Smooth muscle cell (in vitro differentiated cells): ENCODE measurements at regions not wholly inside any gene's neighbourhood (a gene's known extent, or its start where the extent isn't known, plus 50 kb on each side); places are given as distances from the start of the nearest gene placed in this dataset.
A peak's percentile ranks its signal among the peaks of the same experiment; 100 is the strongest.

ENCODE experiments used
- DNase-seq: peaks from one replicate; lab custom pipeline; 2025; ENCODE audit not compliant: unreplicated experiment; lab: John Stamatoyannopoulos, UW
- H2AFZ ChIP-seq: fragments of 200-600 bp; sonication (generic); 2 replicates; pipeline ENCODE4 v1.6.0; 2016; ENCODE audit warnings: antibody characterized with exemption, low read depth, mild to moderate bottlenecking
- H3F3A ChIP-seq: fragments of 200-600 bp; sonication (generic); 2 replicates; pipeline ENCODE4 v1.6.0; 2017; ENCODE audit warnings: antibody characterized with exemption, low read depth
- H3K27ac ChIP-seq: fragments of 200-600 bp; sonication (generic); 2 replicates; pipeline ENCODE4 v1.5.1; 2016; ENCODE audit warnings: low read depth, mild to moderate bottlenecking
- H3K27me3 ChIP-seq: fragments of 200-600 bp; sonication (generic); 2 replicates; pipeline ENCODE4 v1.6.1; 2016; ENCODE audit warnings: low read depth, mild to moderate bottlenecking
- H3K36me3 ChIP-seq: fragments of 200-600 bp; sonication (generic); 2 replicates; pipeline ENCODE4 v1.5.1; 2016; ENCODE audit warnings: low read depth
- H3K4me1 ChIP-seq: fragments of 200-600 bp; sonication (generic); 2 replicates; pipeline ENCODE4 v1.5.1; 2016; ENCODE audit warnings: low read depth
- H3K4me2 ChIP-seq: fragments of 200-600 bp; sonication (generic); 2 replicates; pipeline ENCODE4 v1.6.0; 2016; ENCODE audit warnings: mild to moderate bottlenecking
- H3K4me3 ChIP-seq: fragments of 200-600 bp; sonication (generic); 2 replicates; pipeline ENCODE4 v1.5.1; 2016; ENCODE audit warnings: mild to moderate bottlenecking
- H3K79me2 ChIP-seq: fragments of 200-600 bp; sonication (generic); 2 replicates; pipeline ENCODE4 v1.6.0; 2016; ENCODE audit warnings: low read depth, mild to moderate bottlenecking
- H3K9ac ChIP-seq: fragments of 200-600 bp; sonication (generic); 2 replicates; pipeline ENCODE4 v1.6.0; 2016; ENCODE audit warnings: low read depth
- H3K9me3 ChIP-seq: fragments of 200-600 bp; sonication (generic); replicated peaks from 2 replicates; pipeline ENCODE4 v1.5.1; 2016; ENCODE audit warnings: low read depth
- H4K20me1 ChIP-seq: fragments of 200-600 bp; sonication (generic); 2 replicates; pipeline ENCODE4 v1.6.0; 2016; ENCODE audit warnings: low read depth
- CTCF ChIP-seq: fragments of 200-600 bp; sonication (generic); IDR thresholded peaks from 2 replicates; pipeline ENCODE4 v1.5.1; 2017; ENCODE audit warnings: borderline replicate concordance, mild to moderate bottlenecking, antibody characterized with exemption; ENCODE audit not compliant: insufficient read depth, poor library complexity, severe bottlenecking
- WGBS: methylation state at CpG from one replicate; pipeline ENCODE4 v1.1.7; 2016; ENCODE audit warnings: low lambda C conversion rate; 5-methylcytosine and 5-hydroxymethylcytosine counted together

GRCh38 chr9:29701559-29701958 lies 2128.3 kb upstream of the C9orf72 start:
- Histone ChIP-seq H3K4me1 (no peaks in the 10 kb centered on the region), H3K9me3 (no peaks in the 10 kb centered on the region), H3K79me2 (no peaks in the 10 kb centered on the region), H3K27me3 (no peaks in the 10 kb centered on the region), H3F3A (no peaks in the 10 kb centered on the region), H3K4me3 (no peak overlapping the region), H3K27ac (no peak overlapping the region), H4K20me1 (no peaks in the 10 kb centered on the region), H2AFZ (peak overlapping the region; percentile 64), H3K9ac (no peak overlapping the region), H3K4me2 (no peak overlapping the region), H3K36me3 (no peaks in the 10 kb centered on the region)
- DNase-seq, result no peak
- no peak for TF ChIP-seq CTCF
- WGBS, result 19% methylated on average over 1 of the region's 1 CpG

- Histone ChIP-seq H3K9me3 (no peaks in the 10 kb centered on the region), H3K4me2 (no peak overlapping the region), H3K27ac (no peak overlapping the region), H3K4me3 (no peak overlapping the region), H3K4me1 (no peaks in the 10 kb centered on the region), H3K9ac (no peak overlapping the region), H3K79me2 (no peaks in the 10 kb centered on the region), H4K20me1 (no peaks in the 10 kb centered on the region), H3K36me3 (no peaks in the 10 kb centered on the region), H2AFZ (peak overlapping the region; percentile 64), H3K27me3 (no peaks in the 10 kb centered on the region), H3F3A (no peaks in the 10 kb centered on the region)
- DNase-seq, result no peak
- no peak for TF ChIP-seq CTCF
Observed at GRCh38 chr9:29701971-29702370, 2128.7 kb upstream of the C9orf72 start.

GRCh38 chr9:29714860-29715259 lies 2141.6 kb upstream of the C9orf72 start:
- H3K9me3 ChIP-seq, result no peaks in the 10 kb centered on the region
- H4K20me1 ChIP-seq, result no peaks in the 10 kb centered on the region
- no peaks in the 10 kb centered on the region for H3K36me3 ChIP-seq
- no peaks in the 10 kb centered on the region for H3F3A ChIP-seq
- no peak overlapping the region for H3K27ac ChIP-seq
- no peak overlapping the region for H3K9ac ChIP-seq
- peak overlapping the region; percentile 7 for H2AFZ ChIP-seq
- H3K4me2 ChIP-seq, result no peak overlapping the region
- H3K27me3 ChIP-seq, result no peaks in the 10 kb centered on the region
- TF ChIP-seq CTCF, result no peak
- WGBS, result 51% methylated on average over 2 of the region's 2 CpGs
- H3K4me3 ChIP-seq, result no peak overlapping the region
- no peak for DNase-seq
- H3K79me2 ChIP-seq, result no peaks in the 10 kb centered on the region
- H3K4me1 ChIP-seq, result no peaks in the 10 kb centered on the region

GRCh38 chr9:29717631-29718030 lies 2144.3 kb upstream of the C9orf72 start:
- no peaks in the 10 kb centered on the region for H3K79me2 ChIP-seq
- H2AFZ ChIP-seq, result no peak overlapping the region
- no peak overlapping the region for H3K4me2 ChIP-seq
- no peaks in the 10 kb centered on the region for H3F3A ChIP-seq
- 91% methylated on average over 2 of the region's 2 CpGs for WGBS
- no peaks in the 10 kb centered on the region for H4K20me1 ChIP-seq
- H3K9me3 ChIP-seq, result no peaks in the 10 kb centered on the region
- no peaks in the 10 kb centered on the region for H3K4me1 ChIP-seq
- H3K27ac ChIP-seq, result no peak overlapping the region
- no peaks in the 10 kb centered on the region for H3K27me3 ChIP-seq
- no peak for DNase-seq
- no peaks in the 10 kb centered on the region for H3K36me3 ChIP-seq
- no peak overlapping the region for H3K4me3 ChIP-seq
- TF ChIP-seq CTCF, result no peak
- H3K9ac ChIP-seq, result no peak overlapping the region
